Central memory CD8-positive, alpha-beta T cell (primary cell): ENCODE measurements at regions not wholly inside any gene's neighbourhood (a gene's known extent, or its start where the extent isn't known, plus 50 kb on each side); places are given as distances from the start of the nearest gene placed in this dataset.

Experiments
- ATAC-seq: fragments of 150-1000 bp; cut with Tn5 transposase; replicated peaks from 2 replicates; pipeline ENCODE4 v1.10.0; 2022; ENCODE audit warnings: mild to moderate bottlenecking, moderate FRiP score, moderate number of reproducible peaks; ENCODE audit not compliant: poor library complexity, severe bottlenecking; ENCODE audit errors: extremely low read depth
- DNase-seq, 2 donors: peaks; one replicate each; pipeline ENCODE4 v3.0.0; 2021; ENCODE audit warnings: low spot score in 2 of 2
- H3K27ac Mint-ChIP-seq: one replicate; pipeline ENCODE4 v1.8.0; 2022; ENCODE audit warnings: low read depth, mild to moderate bottlenecking, moderate library complexity, mixed read lengths
- H3K27me3 Mint-ChIP-seq: one replicate; pipeline ENCODE4 v1.8.0; 2022; ENCODE audit warnings: mixed read lengths
- H3K36me3 Mint-ChIP-seq: one replicate; pipeline ENCODE4 v1.8.0; 2022; ENCODE audit warnings: mild to moderate bottlenecking, moderate library complexity, mixed read lengths; ENCODE audit not compliant: insufficient read depth
- H3K4me1 Mint-ChIP-seq: one replicate; pipeline ENCODE4 v1.8.0; 2022; ENCODE audit warnings: mixed read lengths
- H3K4me3 Mint-ChIP-seq: one replicate; pipeline ENCODE4 v1.8.0; 2022; ENCODE audit warnings: mild to moderate bottlenecking, moderate library complexity, mixed read lengths
- H3K9me3 Mint-ChIP-seq: one replicate; pipeline ENCODE4 v1.8.0; 2022; ENCODE audit warnings: mixed read lengths

- DNase-seq (no peak), ATAC-seq (no peak)
- Mint-ChIP-seq H3K4me1 (peaks cover 9% of the 10 kb centered on the region), H3K9me3 (no peaks in the 10 kb centered on the region), H3K27ac (no peak overlapping the region), H3K4me3 (no peak overlapping the region), H3K27me3 (peaks cover 10% of the 10 kb centered on the region), H3K36me3 (peaks cover 2% of the 10 kb centered on the region)
These were observed 206.6 kb upstream of the CST7 start for GRCh38 chr20:24742436-24742835.

GRCh38 chr20:24742989-24743388 lies 206.1 kb upstream of the CST7 start:
- ATAC-seq (no peak), DNase-seq (no peak)
- no peak overlapping the region for H3K4me3 Mint-ChIP-seq
- H3K4me1 Mint-ChIP-seq, result peaks cover 9% of the 10 kb centered on the region
- no peak overlapping the region for H3K27ac Mint-ChIP-seq
- H3K36me3 Mint-ChIP-seq, result peaks cover 2% of the 10 kb centered on the region
- H3K27me3 Mint-ChIP-seq, result peaks cover 16% of the 10 kb centered on the region
- no peaks in the 10 kb centered on the region for H3K9me3 Mint-ChIP-seq

- Mint-ChIP-seq H3K27me3 (peaks cover 22% of the 10 kb centered on the region), H3K36me3 (peaks cover 2% of the 10 kb centered on the region), H3K27ac (no peak overlapping the region), H3K9me3 (no peaks in the 10 kb centered on the region), H3K4me1 (peaks cover 9% of the 10 kb centered on the region), H3K4me3 (no peak overlapping the region)
- ATAC-seq (no peak), DNase-seq (no peak)
These were observed 205.4 kb upstream of the CST7 start for GRCh38 chr20:24743641-24744040.

- Mint-ChIP-seq H3K27ac (no peak overlapping the region), H3K4me1 (no peaks in the 10 kb centered on the region), H3K36me3 (peaks cover 2% of the 10 kb centered on the region), H3K27me3 (peaks cover 28% of the 10 kb centered on the region), H3K4me3 (no peak overlapping the region), H3K9me3 (no peaks in the 10 kb centered on the region)
- no peak for DNase-seq
- no peak for ATAC-seq
These were observed 204.3 kb upstream of the CST7 start for GRCh38 chr20:24744747-24745146.

GRCh38 chr20:24745206-24745605 lies 203.9 kb upstream of the CST7 start:
- H3K4me1 Mint-ChIP-seq, result no peaks in the 10 kb centered on the region
- peaks cover 28% of the 10 kb centered on the region for H3K27me3 Mint-ChIP-seq
- no peak for ATAC-seq
- no peak overlapping the region for H3K4me3 Mint-ChIP-seq
- no peak for DNase-seq
- H3K9me3 Mint-ChIP-seq, result no peaks in the 10 kb centered on the region
- no peak overlapping the region for H3K27ac Mint-ChIP-seq
- H3K36me3 Mint-ChIP-seq, result peaks cover 2% of the 10 kb centered on the region

- peaks cover 2% of the 10 kb centered on the region for H3K36me3 Mint-ChIP-seq
- H3K27me3 Mint-ChIP-seq, result peaks cover 34% of the 10 kb centered on the region
These were observed 203.3 kb upstream of the CST7 start for GRCh38 chr20:24745617-24746350.

GRCh38 chr20:24746351-24746685 lies 202.8 kb upstream of the CST7 start:
- DNase-seq (no peak), ATAC-seq (no peak)
- H3K9me3 Mint-ChIP-seq, result no peaks in the 10 kb centered on the region
- H3K4me3 Mint-ChIP-seq, result no peak overlapping the region
- H3K27ac Mint-ChIP-seq, result no peak overlapping the region
- peaks cover 2% of the 10 kb centered on the region for H3K36me3 Mint-ChIP-seq
- H3K27me3 Mint-ChIP-seq, result peaks cover 36% of the 10 kb centered on the region
- no peaks in the 10 kb centered on the region for H3K4me1 Mint-ChIP-seq

More at GRCh38 chr20:24745617-24746350, 203.3 kb upstream of the CST7 start:
- H3K4me1 Mint-ChIP-seq, result no peaks in the 10 kb centered on the region
- no peak for ATAC-seq
- DNase-seq, result no peak
- no peak overlapping the region for H3K27ac Mint-ChIP-seq
- no peaks in the 10 kb centered on the region for H3K9me3 Mint-ChIP-seq
- H3K4me3 Mint-ChIP-seq, result no peak overlapping the region

- H3K9me3 Mint-ChIP-seq, result no peaks in the 10 kb centered on the region
- no peaks in the 10 kb centered on the region for H3K4me1 Mint-ChIP-seq
- DNase-seq (no peak), ATAC-seq (no peak)
- no peak overlapping the region for H3K27ac Mint-ChIP-seq
- peaks cover under 1% of the 10 kb centered on the region for H3K36me3 Mint-ChIP-seq
- H3K4me3 Mint-ChIP-seq, result no peak overlapping the region
- peaks cover 36% of the 10 kb centered on the region for H3K27me3 Mint-ChIP-seq
These were observed 201.9 kb upstream of the CST7 start for GRCh38 chr20:24747010-24747712.

- no peak for DNase-seq
- ATAC-seq, result no peak
- H3K36me3 Mint-ChIP-seq, result no peaks in the 10 kb centered on the region
- H3K9me3 Mint-ChIP-seq, result no peaks in the 10 kb centered on the region
- peaks cover 36% of the 10 kb centered on the region for H3K27me3 Mint-ChIP-seq
- no peak overlapping the region for H3K4me3 Mint-ChIP-seq
- H3K27ac Mint-ChIP-seq, result no peak overlapping the region
- no peaks in the 10 kb centered on the region for H3K4me1 Mint-ChIP-seq
These were observed 201.0 kb upstream of the CST7 start for GRCh38 chr20:24747881-24748595.

- no peaks in the 10 kb centered on the region for H3K4me1 Mint-ChIP-seq
- DNase-seq (no peak), ATAC-seq (no peak)
- H3K27ac Mint-ChIP-seq, result no peak overlapping the region
- H3K36me3 Mint-ChIP-seq, result no peaks in the 10 kb centered on the region
- H3K9me3 Mint-ChIP-seq, result no peaks in the 10 kb centered on the region
- H3K27me3 Mint-ChIP-seq, result peaks cover 54% of the 10 kb centered on the region
- no peak overlapping the region for H3K4me3 Mint-ChIP-seq
These were observed 197.5 kb upstream of the CST7 start for GRCh38 chr20:24751551-24751950.

GRCh38 chr20:24752612-24753011 lies 196.5 kb upstream of the CST7 start:
- peaks cover 54% of the 10 kb centered on the region for H3K27me3 Mint-ChIP-seq
- DNase-seq, result no peak
- ATAC-seq, result no peak
- no peak overlapping the region for H3K4me3 Mint-ChIP-seq
- H3K9me3 Mint-ChIP-seq, result no peaks in the 10 kb centered on the region
- no peaks in the 10 kb centered on the region for H3K4me1 Mint-ChIP-seq
- no peaks in the 10 kb centered on the region for H3K36me3 Mint-ChIP-seq
- no peak overlapping the region for H3K27ac Mint-ChIP-seq

GRCh38 chr20:24753130-24753529 lies 195.9 kb upstream of the CST7 start:
- H3K27ac Mint-ChIP-seq, result no peak overlapping the region
- H3K27me3 Mint-ChIP-seq, result peaks cover 54% of the 10 kb centered on the region

GRCh38 chr20:24754691-24755090 lies 194.4 kb upstream of the CST7 start:
- ATAC-seq (no peak), DNase-seq (no peak)
- Mint-ChIP-seq H3K36me3 (no peaks in the 10 kb centered on the region), H3K27ac (no peak overlapping the region), H3K4me1 (no peaks in the 10 kb centered on the region), H3K27me3 (peaks cover 52% of the 10 kb centered on the region), H3K4me3 (no peak overlapping the region), H3K9me3 (no peaks in the 10 kb centered on the region)

More at GRCh38 chr20:24753130-24753529, 195.9 kb upstream of the CST7 start:
- DNase-seq (no peak), ATAC-seq (no peak)
- no peaks in the 10 kb centered on the region for H3K9me3 Mint-ChIP-seq
- H3K4me3 Mint-ChIP-seq, result no peak overlapping the region
- H3K36me3 Mint-ChIP-seq, result no peaks in the 10 kb centered on the region
- no peaks in the 10 kb centered on the region for H3K4me1 Mint-ChIP-seq
